WTC11 (cell line): ENCODE measurements at regions not wholly inside any gene's neighbourhood (a gene's known extent, or its start where the extent isn't known, plus 50 kb on each side); places are given as distances from the start of the nearest gene placed in this dataset.

Experiments
- ATAC-seq: fragments of 200-7000 bp; cut with Tn5 transposase; 2 replicates; pipeline ENCODE4 v1.10.0; 2021; ENCODE audit warnings: mild to moderate bottlenecking, moderate library complexity
- CTCF ChIA-PET: fragments of 300-600 bp; sonication (Branson Sonifier 250); formaldehyde crosslinking; loops from one replicate; lab custom pipeline; 2021; ENCODE audit warnings: antibody characterized with exemption; lab: Charles Lee
- POLR2A ChIA-PET: fragments of 350-600 bp; sonication (Branson Sonifier 250); formaldehyde crosslinking; loops from one replicate; lab custom pipeline; 2021; ENCODE audit warnings: antibody characterized with exemption; lab: Charles Lee
- DNase-seq: peaks from one replicate; pipeline ENCODE4 v3.0.0; 2021; ENCODE audit warnings: low spot score
- H3K27ac Mint-ChIP-seq: 2 replicates; pipeline ENCODE4 v1.8.0; 2021; ENCODE audit warnings: mixed read lengths
- H3K27me3 Mint-ChIP-seq: 2 replicates; pipeline ENCODE4 v1.8.0; 2021; ENCODE audit warnings: low read depth, mild to moderate bottlenecking, moderate library complexity, mixed read lengths
- H3K36me3 Mint-ChIP-seq: 2 replicates; pipeline ENCODE4 v1.8.0; 2021; ENCODE audit warnings: mixed read lengths
- H3K4me1 Mint-ChIP-seq: 2 replicates; pipeline ENCODE4 v1.8.0; 2022; ENCODE audit warnings: mixed read lengths
- H3K4me3 Mint-ChIP-seq: 2 replicates; pipeline ENCODE4 v1.8.0; 2021; ENCODE audit warnings: mild to moderate bottlenecking, moderate library complexity, mixed read lengths
- H3K9me3 Mint-ChIP-seq: 2 replicates; pipeline ENCODE4 v1.8.0; 2021; ENCODE audit warnings: mixed read lengths
- AFF4 ChIP-seq: sonication (generic); formaldehyde crosslinking; IDR thresholded peaks from 2 replicates; pipeline ENCODE4 v1.8.1; 2023; ENCODE audit warnings: mild to moderate bottlenecking, missing genetic modification reagents, borderline replicate concordance
- ATF1 ChIP-seq: sonication (generic); formaldehyde crosslinking; IDR thresholded peaks from 2 replicates; pipeline ENCODE4 v1.8.1; 2023; ENCODE audit warnings: mild to moderate bottlenecking, moderate library complexity, missing genetic modification reagents
- CDX4 ChIP-seq: fragments of 250-450 bp; sonication (Bioruptor Pico); IDR thresholded peaks from 2 replicates; pipeline ENCODE4 v1.9.0; 2021; ENCODE audit warnings: moderate library complexity, mild to moderate bottlenecking, inconsistent platforms, borderline replicate concordance
- CREB1 ChIP-seq: sonication (generic); formaldehyde crosslinking; IDR thresholded peaks from 2 replicates; pipeline ENCODE4 v1.8.0; 2023; ENCODE audit warnings: mild to moderate bottlenecking, missing genetic modification reagents
- E2F1 ChIP-seq: sonication (generic); formaldehyde crosslinking; IDR thresholded peaks from 2 replicates; pipeline ENCODE4 v1.8.0; 2022; ENCODE audit warnings: mild to moderate bottlenecking, missing genetic modification reagents
- FOXK1 ChIP-seq: sonication (generic); formaldehyde crosslinking; IDR thresholded peaks from 2 replicates; pipeline ENCODE4 v1.8.0; 2022; ENCODE audit warnings: mild to moderate bottlenecking, moderate library complexity, missing genetic modification reagents
- GRHL2 ChIP-seq: fragments of 250-450 bp; sonication (Bioruptor Pico); IDR thresholded peaks from 2 replicates; pipeline ENCODE4 v1.8.0; 2022; ENCODE audit warnings: mild to moderate bottlenecking, moderate library complexity; ENCODE audit not compliant: insufficient replicate concordance, severe bottlenecking
- NFATC4 ChIP-seq: fragments of 250-450 bp; sonication (Bioruptor Pico); IDR thresholded peaks from 2 replicates; pipeline ENCODE4 v1.9.0; 2021; ENCODE audit warnings: mild to moderate bottlenecking
- SP1 ChIP-seq: sonication (generic); formaldehyde crosslinking; conservative IDR thresholded peaks from 2 replicates; pipeline ENCODE4 v1.8.1; 2022; ENCODE audit warnings: missing genetic modification reagents
- TCF7 ChIP-seq: sonication (generic); formaldehyde crosslinking; IDR thresholded peaks from 2 replicates; pipeline ENCODE4 v1.8.0; 2022; ENCODE audit warnings: mild to moderate bottlenecking, low read depth, missing genetic modification reagents, moderate library complexity
- USF2 ChIP-seq: sonication (generic); formaldehyde crosslinking; IDR thresholded peaks from 2 replicates; pipeline ENCODE4 v1.8.1; 2023; ENCODE audit warnings: mild to moderate bottlenecking, missing genetic modification reagents, moderate library complexity
- ZNF121 ChIP-seq: sonication (generic); formaldehyde crosslinking; IDR thresholded peaks from 2 replicates; pipeline ENCODE4 v1.8.0; 2023; ENCODE audit warnings: missing genetic modification reagents
- ZNF219 ChIP-seq: sonication (generic); formaldehyde crosslinking; IDR thresholded peaks from 2 replicates; pipeline ENCODE4 v1.8.0; 2023; ENCODE audit warnings: missing genetic modification reagents, mild to moderate bottlenecking, borderline replicate concordance
- ZNF416 ChIP-seq: fragments of 250-450 bp; sonication (Bioruptor Pico); IDR thresholded peaks from 2 replicates; pipeline ENCODE4 v1.9.0; 2021; ENCODE audit warnings: mild to moderate bottlenecking, inconsistent platforms
- ZNF423 ChIP-seq: fragments of 250-450 bp; sonication (Bioruptor Pico); IDR thresholded peaks from 2 replicates; pipeline ENCODE4 v2.1.2; 2022; ENCODE audit warnings: mild to moderate bottlenecking, moderate library complexity
- ZNF512 ChIP-seq: sonication (generic); formaldehyde crosslinking; IDR thresholded peaks from 2 replicates; pipeline ENCODE4 v1.8.1; 2022; ENCODE audit warnings: missing genetic modification reagents, borderline replicate concordance

GRCh38 chr2:183868707-183869106 is 729.6 kb upstream of the ZNF804A start (continued):
- no peak for TF ChIP-seq AFF4

GRCh38 chr2:183872131-183872530 is 726.2 kb upstream of the ZNF804A start:
- no peak for DNase-seq
- H3K36me3 Mint-ChIP-seq = no peaks in the 10 kb centered on the region
- H3K4me1 Mint-ChIP-seq = no peaks in the 10 kb centered on the region
- no peaks in the 10 kb centered on the region for H3K9me3 Mint-ChIP-seq
- H3K27ac Mint-ChIP-seq = no peak overlapping the region
- ChIA-PET POLR2A (no interaction called here), CTCF (no interaction called here)
- TF ChIP-seq ATF1 (CRISPR knock-in tag) (no peak), CDX4 (CRISPR knock-in tag) (no peak), SP1 (CRISPR knock-in tag) (no peak), USF2 (CRISPR knock-in tag) (no peak), ZNF416 (CRISPR knock-in tag) (no peak), ZNF219 (CRISPR knock-in tag) (no peak), ZNF423 (CRISPR knock-in tag) (no peak), TCF7 (CRISPR knock-in tag) (no peak)
- no peak overlapping the region for H3K4me3 Mint-ChIP-seq
- H3K27me3 Mint-ChIP-seq = no peaks in the 10 kb centered on the region
- no peak for ATAC-seq

GRCh38 chr2:183881978-183882377 is 716.4 kb upstream of the ZNF804A start:
- no peak for DNase-seq
- H3K36me3 Mint-ChIP-seq = no peaks in the 10 kb centered on the region
- TF ChIP-seq E2F1 (CRISPR knock-in tag) (no peak), FOXK1 (CRISPR knock-in tag) (no peak), NFATC4 (CRISPR knock-in tag) (no peak), ZNF121 (CRISPR knock-in tag) (no peak), GRHL2 (CRISPR knock-in tag) (no peak), CREB1 (CRISPR knock-in tag) (no peak), USF2 (CRISPR knock-in tag) (no peak), ZNF512 (CRISPR knock-in tag) (no peak)
- TF ChIP-seq, all 79 proteins: peak for 0
- Mint-ChIP-seq H3K4me1 (no peaks in the 10 kb centered on the region), H3K4me3 (no peak overlapping the region), H3K27me3 (no peaks in the 10 kb centered on the region), H3K9me3 (peaks cover 27% of the 10 kb centered on the region), H3K27ac (no peak overlapping the region)
- ChIA-PET CTCF (no interaction called here), POLR2A (no interaction called here)
- ATAC-seq = no peak
